ENCODE measurements at regions not wholly inside any gene's neighbourhood (a gene's known extent, or its start where the extent isn't known, plus 50 kb on each side); places are given as distances from the start of the nearest gene placed in this dataset.

DNA sequence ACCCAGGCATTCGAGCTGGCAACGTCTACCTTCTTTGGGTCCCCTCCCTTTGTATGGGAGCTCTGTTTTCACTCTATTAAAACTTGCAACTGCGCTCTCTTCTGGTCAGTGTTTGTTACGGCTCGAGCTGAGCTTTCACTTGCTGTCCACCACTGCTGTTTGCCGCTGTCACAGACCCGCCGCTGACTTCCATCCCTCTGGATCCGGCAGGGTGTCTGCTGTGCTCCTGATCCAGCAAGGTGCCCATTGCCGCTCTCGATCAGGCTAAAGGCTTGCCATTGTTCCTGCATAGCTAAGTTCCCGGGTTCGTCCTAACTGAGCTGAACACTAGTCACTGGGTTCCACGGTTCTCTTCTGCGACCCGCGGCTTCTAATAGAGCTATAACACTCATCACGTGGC lies 183.5 kb upstream of the GALNTL6 start:
- H3K4me1 Mint-ChIP-seq, result no peaks in the 10 kb centered on the region
- no peaks in the 10 kb centered on the region for H3K36me3 ChIP-seq (ENCODE audit: control insufficient read depth, insufficient read depth, low read length)
- TF ChIP-seq, protein P1, sequence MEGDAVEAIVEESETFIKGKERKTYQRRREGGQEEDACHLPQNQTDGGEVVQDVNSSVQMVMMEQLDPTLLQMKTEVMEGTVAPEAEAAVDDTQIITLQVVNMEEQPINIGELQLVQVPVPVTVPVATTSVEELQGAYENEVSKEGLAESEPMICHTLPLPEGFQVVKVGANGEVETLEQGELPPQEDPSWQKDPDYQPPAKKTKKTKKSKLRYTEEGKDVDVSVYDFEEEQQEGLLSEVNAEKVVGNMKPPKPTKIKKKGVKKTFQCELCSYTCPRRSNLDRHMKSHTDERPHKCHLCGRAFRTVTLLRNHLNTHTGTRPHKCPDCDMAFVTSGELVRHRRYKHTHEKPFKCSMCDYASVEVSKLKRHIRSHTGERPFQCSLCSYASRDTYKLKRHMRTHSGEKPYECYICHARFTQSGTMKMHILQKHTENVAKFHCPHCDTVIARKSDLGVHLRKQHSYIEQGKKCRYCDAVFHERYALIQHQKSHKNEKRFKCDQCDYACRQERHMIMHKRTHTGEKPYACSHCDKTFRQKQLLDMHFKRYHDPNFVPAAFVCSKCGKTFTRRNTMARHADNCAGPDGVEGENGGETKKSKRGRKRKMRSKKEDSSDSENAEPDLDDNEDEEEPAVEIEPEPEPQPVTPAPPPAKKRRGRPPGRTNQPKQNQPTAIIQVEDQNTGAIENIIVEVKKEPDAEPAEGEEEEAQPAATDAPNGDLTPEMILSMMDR (conservative IDR thresholded peaks at IDR 0.05), result peak; percentile 50
- WGBS, 2 experiments (ENCODE audit: insufficient coverage in 1 of 2, insufficient read length in 1 of 2), result 93 to 94% methylated on average over 15 to 18 of the region's 18 CpGs
- no peaks in the 10 kb centered on the region for H3K27me3 ChIP-seq (ENCODE audit: control insufficient read depth, insufficient read depth, low read length, poor library complexity, severe bottlenecking)
- no peaks in the 10 kb centered on the region for H3K27me3 Mint-ChIP-seq (ENCODE audit: insufficient read depth)
- H3K27ac ChIP-seq (ENCODE audit: low read depth, low read length), result no peak overlapping the region
- no peaks in the 10 kb centered on the region for H3K9me3 ChIP-seq (ENCODE audit: control insufficient read depth, low read length)
- H3K9me3 Mint-ChIP-seq, result no peaks in the 10 kb centered on the region
- no peaks in the 10 kb centered on the region for H3K4me1 ChIP-seq (ENCODE audit: control insufficient read depth, insufficient read depth, low read length)
- H3K4me3 ChIP-seq (ENCODE audit: low read length), result no peak overlapping the region
- H3K36me3 Mint-ChIP-seq (ENCODE audit: low read depth), result no peaks in the 10 kb centered on the region
- DNase-seq, result peak; percentile 76
- H3K4me3 Mint-ChIP-seq, result no peak overlapping the region
- no peak overlapping the region for H3K27ac Mint-ChIP-seq
- no peak overlapping the region for H3K9ac ChIP-seq (ENCODE audit: extremely low read depth, low read length, poor library complexity, severe bottlenecking)

DNA sequence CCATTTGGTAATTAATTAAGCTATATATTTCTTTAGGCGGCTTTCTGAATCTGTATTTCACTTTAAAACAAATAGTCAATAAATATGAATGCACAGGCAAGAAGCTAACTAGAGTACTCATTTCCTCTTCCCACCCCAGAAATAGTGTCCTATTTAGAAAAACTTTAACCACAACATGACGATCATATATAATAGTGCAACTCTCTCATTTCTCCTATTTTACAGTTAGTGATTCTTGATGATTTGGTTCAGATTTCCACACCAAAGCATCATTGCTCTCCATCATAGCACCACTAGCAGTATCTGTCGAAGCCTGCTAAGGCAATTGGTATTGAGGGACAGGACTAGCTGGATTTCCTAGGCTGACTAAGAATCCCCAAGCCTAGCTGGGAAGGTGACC lies 184.0 kb upstream of the GALNTL6 start:
- Histone ChIP-seq H3K4me1 (ENCODE audit: control insufficient read depth, insufficient read depth, low read length) (no peaks in the 10 kb centered on the region), H3K36me3 (ENCODE audit: control insufficient read depth, insufficient read depth, low read length) (no peaks in the 10 kb centered on the region), H3K9me3 (ENCODE audit: control insufficient read depth, low read length) (no peaks in the 10 kb centered on the region), H3K4me3 (ENCODE audit: low read length) (no peak overlapping the region), H3K27me3 (ENCODE audit: control insufficient read depth, insufficient read depth, low read length, poor library complexity, severe bottlenecking) (no peaks in the 10 kb centered on the region), H3K9ac (ENCODE audit: extremely low read depth, low read length, poor library complexity, severe bottlenecking) (no peak overlapping the region), H3K27ac (ENCODE audit: low read depth, low read length) (no peak overlapping the region)
- no peaks in the 10 kb centered on the region for H3K4me1 Mint-ChIP-seq
- DNase-seq, result no peak
- no peak overlapping the region for H3K27ac Mint-ChIP-seq
- H3K4me3 Mint-ChIP-seq, result no peak overlapping the region
- H3K27me3 Mint-ChIP-seq (ENCODE audit: insufficient read depth), result no peaks in the 10 kb centered on the region
- no peaks in the 10 kb centered on the region for H3K36me3 Mint-ChIP-seq (ENCODE audit: low read depth)
- H3K9me3 Mint-ChIP-seq, result no peaks in the 10 kb centered on the region
- TF ChIP-seq, protein P1 (conservative IDR thresholded peaks at IDR 0.05), result no peak
- 93% methylated on average over 2 of the region's 3 CpGs; no CpG with 5 or more reads in 1 of the 2 experiments for WGBS, 2 experiments (ENCODE audit: insufficient coverage in 1 of 2, insufficient read length in 1 of 2)

DNA sequence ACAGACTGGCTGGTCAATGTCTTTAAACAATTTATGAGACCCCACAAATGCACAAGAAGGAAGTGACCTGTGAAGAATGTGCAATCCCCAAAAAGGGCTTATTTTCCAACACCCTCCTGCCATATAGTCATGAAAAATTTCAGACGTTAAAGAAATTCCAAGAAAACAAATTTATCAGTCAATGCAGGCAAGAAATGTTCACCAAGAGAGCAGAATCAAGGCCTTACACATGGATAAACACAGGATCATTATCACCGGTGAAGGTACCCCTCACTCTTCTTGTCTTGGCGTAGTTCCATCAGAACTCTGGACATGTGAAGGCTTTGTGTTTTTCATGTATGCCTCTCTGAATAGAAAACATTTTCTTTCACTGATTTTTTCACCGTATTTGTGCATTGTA lies 186.7 kb upstream of the GALNTL6 start:
- Mint-ChIP-seq H3K4me1 (peaks cover 8% of the 10 kb centered on the region), H3K4me3 (no peak overlapping the region), H3K9me3 (no peaks in the 10 kb centered on the region), H3K27ac (no peak overlapping the region), H3K36me3 (ENCODE audit: low read depth) (no peaks in the 10 kb centered on the region), H3K27me3 (ENCODE audit: insufficient read depth) (no peaks in the 10 kb centered on the region)
- Histone ChIP-seq H3K36me3 (ENCODE audit: control insufficient read depth, insufficient read depth, low read length) (no peaks in the 10 kb centered on the region), H3K27me3 (ENCODE audit: control insufficient read depth, insufficient read depth, low read length, poor library complexity, severe bottlenecking) (no peaks in the 10 kb centered on the region), H3K9me3 (ENCODE audit: control insufficient read depth, low read length) (no peaks in the 10 kb centered on the region), H3K9ac (ENCODE audit: extremely low read depth, low read length, poor library complexity, severe bottlenecking) (no peak overlapping the region), H3K4me1 (ENCODE audit: control insufficient read depth, insufficient read depth, low read length) (no peaks in the 10 kb centered on the region), H3K4me3 (ENCODE audit: low read length) (no peak overlapping the region), H3K27ac (ENCODE audit: low read depth, low read length) (no peak overlapping the region)
- no peak for DNase-seq
- WGBS, 2 experiments (ENCODE audit: insufficient coverage in 1 of 2, insufficient read length in 1 of 2), result 89 to 96% methylated on average over 4 of the region's 4 CpGs
- TF ChIP-seq, protein P1 (conservative IDR thresholded peaks at IDR 0.05), result no peak
